ENCODE measurements at regions not wholly inside any gene's neighbourhood (a gene's known extent, or its start where the extent isn't known, plus 50 kb on each side); places are given as distances from the start of the nearest gene placed in this dataset.

DNA sequence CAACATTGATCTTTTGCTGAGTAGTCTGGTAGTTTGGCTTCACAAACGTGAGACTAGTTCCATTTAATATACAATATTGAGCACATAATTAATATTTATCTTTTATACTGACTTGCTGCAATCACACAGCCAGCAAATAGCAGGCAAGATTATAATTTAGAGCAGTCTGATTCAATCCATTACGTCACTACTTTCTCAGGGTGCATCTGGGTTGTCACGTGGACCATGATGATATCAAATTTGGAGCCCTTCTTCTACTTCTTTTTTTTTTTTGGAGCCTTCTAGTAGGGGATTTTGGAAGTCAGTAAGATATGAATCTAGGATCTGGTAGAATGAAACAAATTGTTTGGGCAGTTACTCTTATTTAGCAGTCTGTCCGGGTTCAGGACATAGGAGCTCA is 100.6 kb upstream of the SLC5A9 start:
- TF ChIP-seq, protein P1, sequence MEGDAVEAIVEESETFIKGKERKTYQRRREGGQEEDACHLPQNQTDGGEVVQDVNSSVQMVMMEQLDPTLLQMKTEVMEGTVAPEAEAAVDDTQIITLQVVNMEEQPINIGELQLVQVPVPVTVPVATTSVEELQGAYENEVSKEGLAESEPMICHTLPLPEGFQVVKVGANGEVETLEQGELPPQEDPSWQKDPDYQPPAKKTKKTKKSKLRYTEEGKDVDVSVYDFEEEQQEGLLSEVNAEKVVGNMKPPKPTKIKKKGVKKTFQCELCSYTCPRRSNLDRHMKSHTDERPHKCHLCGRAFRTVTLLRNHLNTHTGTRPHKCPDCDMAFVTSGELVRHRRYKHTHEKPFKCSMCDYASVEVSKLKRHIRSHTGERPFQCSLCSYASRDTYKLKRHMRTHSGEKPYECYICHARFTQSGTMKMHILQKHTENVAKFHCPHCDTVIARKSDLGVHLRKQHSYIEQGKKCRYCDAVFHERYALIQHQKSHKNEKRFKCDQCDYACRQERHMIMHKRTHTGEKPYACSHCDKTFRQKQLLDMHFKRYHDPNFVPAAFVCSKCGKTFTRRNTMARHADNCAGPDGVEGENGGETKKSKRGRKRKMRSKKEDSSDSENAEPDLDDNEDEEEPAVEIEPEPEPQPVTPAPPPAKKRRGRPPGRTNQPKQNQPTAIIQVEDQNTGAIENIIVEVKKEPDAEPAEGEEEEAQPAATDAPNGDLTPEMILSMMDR (IDR thresholded peaks at IDR 0.05), result no peak
- TF ChIP-seq JUN (CRISPR knock-in tag; IDR thresholded peaks at IDR 0.05), result no peak
- TF ChIP-seq, protein P2, sequence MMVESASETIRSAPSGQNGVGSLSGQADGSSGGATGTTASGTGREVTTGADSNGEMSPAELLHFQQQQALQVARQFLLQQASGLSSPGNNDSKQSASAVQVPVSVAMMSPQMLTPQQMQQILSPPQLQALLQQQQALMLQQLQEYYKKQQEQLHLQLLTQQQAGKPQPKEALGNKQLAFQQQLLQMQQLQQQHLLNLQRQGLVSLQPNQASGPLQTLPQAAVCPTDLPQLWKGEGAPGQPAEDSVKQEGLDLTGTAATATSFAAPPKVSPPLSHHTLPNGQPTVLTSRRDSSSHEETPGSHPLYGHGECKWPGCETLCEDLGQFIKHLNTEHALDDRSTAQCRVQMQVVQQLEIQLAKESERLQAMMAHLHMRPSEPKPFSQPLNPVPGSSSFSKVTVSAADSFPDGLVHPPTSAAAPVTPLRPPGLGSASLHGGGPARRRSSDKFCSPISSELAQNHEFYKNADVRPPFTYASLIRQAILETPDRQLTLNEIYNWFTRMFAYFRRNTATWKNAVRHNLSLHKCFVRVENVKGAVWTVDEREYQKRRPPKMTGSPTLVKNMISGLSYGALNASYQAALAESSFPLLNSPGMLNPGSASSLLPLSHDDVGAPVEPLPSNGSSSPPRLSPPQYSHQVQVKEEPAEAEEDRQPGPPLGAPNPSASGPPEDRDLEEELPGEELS (CRISPR knock-in tag; IDR thresholded peaks at IDR 0.05), result no peak
